IMR-90 (cell line): ENCODE measurements at regions not wholly inside any gene's neighbourhood (a gene's known extent, or its start where the extent isn't known, plus 50 kb on each side); places are given as distances from the start of the nearest gene placed in this dataset.
A peak's percentile ranks its signal among the peaks of the same experiment; 100 is the strongest.

Source experiments
- ATAC-seq: fragments of 200-7000 bp; cut with Tn5 transposase; 2 replicates; pipeline ENCODE4 v1.9.1; 2020; ENCODE audit warnings: low read depth, mild to moderate bottlenecking, moderate library complexity
- BruUV-seq: library from RNA; stranded (reverse); fragments of 400-500 nt; replicated peaks from 2 replicates; lab custom pipeline; 2021; lab: Mats Ljungman, UMichigan
- CTCF ChIA-PET: fragments of 300-600 bp; formaldehyde crosslinking; extraction: SDS; loops from one replicate; lab custom pipeline; 2021; ENCODE audit warnings: antibody characterized with exemption; lab: Yijun Ruan, JAX
- POLR2A ChIA-PET: fragments of 300-600 bp; sonication (Branson Sonifier 250); formaldehyde crosslinking; loops from one replicate; lab custom pipeline; 2022; ENCODE audit warnings: antibody characterized with exemption; ENCODE audit not compliant: unreplicated experiment; lab: Charles Lee
- DNase-seq: peaks from one replicate; pipeline ENCODE4 v3.0.0; 2013
- H2AFZ ChIP-seq: replicated peaks from 2 replicates; pipeline ENCODE3; 2013; ENCODE audit warnings: low read length, mild to moderate bottlenecking; ENCODE audit not compliant: poor library complexity
- H2AK5ac ChIP-seq: 2 replicates; pipeline ENCODE4 v1.6.1; 2013; ENCODE audit warnings: low read depth, low read length, inconsistent platforms
- H2AK9ac ChIP-seq: replicated peaks from 2 replicates; pipeline ENCODE3; 2013; ENCODE audit warnings: mild to moderate bottlenecking, low read depth, low read length, moderate library complexity; ENCODE audit not compliant: poor library complexity
- H2BK120ac ChIP-seq: 2 replicates; pipeline ENCODE4 v1.6.1; 2013; ENCODE audit warnings: low read depth, low read length, inconsistent platforms
- H2BK15ac ChIP-seq: 3 replicates; pipeline ENCODE4 v1.6.1; 2013; ENCODE audit warnings: low read depth, low read length, inconsistent platforms
- H2BK20ac ChIP-seq: 2 replicates; pipeline ENCODE4 v1.6.1; 2013; ENCODE audit warnings: low read depth, mild to moderate bottlenecking, inconsistent platforms, low read length, moderate library complexity
- H2BK5ac ChIP-seq: 2 replicates; pipeline ENCODE4 v1.6.1; 2013; ENCODE audit warnings: mild to moderate bottlenecking, low read depth, low read length, inconsistent platforms; ENCODE audit not compliant: poor library complexity, severe bottlenecking
- H3K14ac ChIP-seq: replicated peaks from 2 replicates; pipeline ENCODE4 v1.6.1; 2013; ENCODE audit warnings: low read depth, low read length, inconsistent platforms
- H3K18ac ChIP-seq: 2 replicates; pipeline ENCODE4 v1.6.1; 2013; ENCODE audit warnings: low read depth, low read length, control low read depth
- H3K23ac ChIP-seq: 2 replicates; pipeline ENCODE4 v1.6.1; 2013; ENCODE audit warnings: low read depth, low read length, inconsistent platforms
- H3K27ac ChIP-seq: 2 replicates; pipeline ENCODE4 v1.5.1; 2013; ENCODE audit warnings: mild to moderate bottlenecking, control low read depth, low read length; ENCODE audit not compliant: insufficient read depth
- H3K27me3 ChIP-seq: 2 replicates; pipeline ENCODE4 v1.6.1; 2013; ENCODE audit warnings: low read length; ENCODE audit not compliant: control insufficient read depth, insufficient read depth
- H3K36me3 ChIP-seq: 2 replicates; pipeline ENCODE4 v1.6.1; 2013; ENCODE audit warnings: low read length, mixed read lengths; ENCODE audit not compliant: control insufficient read depth, insufficient read depth
- H3K4ac ChIP-seq: 2 replicates; pipeline ENCODE4 v1.6.1; 2013; ENCODE audit warnings: low read depth, low read length, inconsistent platforms
- H3K4me1 ChIP-seq: 2 replicates; pipeline ENCODE4 v1.6.1; 2013; ENCODE audit warnings: low read length, mixed read lengths; ENCODE audit not compliant: control insufficient read depth, insufficient read depth
- H3K4me2 ChIP-seq: 2 replicates; pipeline ENCODE4 v1.6.1; 2013; ENCODE audit warnings: low read depth, mild to moderate bottlenecking, control low read depth, low read length, moderate library complexity
- H3K4me3 ChIP-seq: 2 replicates; pipeline ENCODE4 v1.5.1; 2013; ENCODE audit warnings: low read depth, mild to moderate bottlenecking, control low read depth, low read length, moderate library complexity; ENCODE audit not compliant: insufficient read depth
- H3K56ac ChIP-seq: 2 replicates; pipeline ENCODE4 v1.6.1; 2013; ENCODE audit warnings: low read length, inconsistent platforms; ENCODE audit not compliant: insufficient read depth; ENCODE audit errors: extremely low read depth
- H3K79me1 ChIP-seq, 2 experiments: 2 replicates each; pipeline ENCODE4 v1.6.1; 2013; ENCODE audit warnings: low read length in 2 of 2, inconsistent platforms in 1 of 2, low read depth in 1 of 2
- H3K9ac ChIP-seq: 2 replicates; pipeline ENCODE4 v1.6.1; 2013; ENCODE audit warnings: low read depth, low read length, control low read depth
- H3K9me1 ChIP-seq: 2 replicates; pipeline ENCODE4 v1.6.1; 2013; ENCODE audit warnings: low read length, inconsistent platforms; ENCODE audit not compliant: insufficient read depth
- H3K9me3 ChIP-seq: 2 replicates; pipeline ENCODE4 v1.6.1; 2013; ENCODE audit warnings: low read length; ENCODE audit not compliant: control insufficient read depth, insufficient read depth
- H4K20me1 ChIP-seq: 2 replicates; pipeline ENCODE4 v1.6.1; 2013; ENCODE audit warnings: low read length, inconsistent platforms; ENCODE audit not compliant: insufficient read depth
- H4K5ac ChIP-seq: 2 replicates; pipeline ENCODE4 v1.6.1; 2013; ENCODE audit warnings: mild to moderate bottlenecking, low read depth, low read length, control low read depth
- H4K8ac ChIP-seq, 2 experiments: 2 replicates each; pipeline ENCODE4 v1.6.1; 2013; ENCODE audit warnings: low read depth in 2 of 2, low read length in 2 of 2, control low read depth in 1 of 2, inconsistent platforms in 1 of 2
- H4K91ac ChIP-seq: 2 replicates; pipeline ENCODE4 v1.6.1; 2013; ENCODE audit warnings: low read depth, low read length, inconsistent platforms; ENCODE audit not compliant: insufficient read depth
- MAFK ChIP-seq: IDR thresholded peaks from 2 replicates; pipeline ENCODE4 v1.6.1; 2012; ENCODE audit warnings: low read depth, low read length, improper control_type of control experiment
- WGBS, 2 experiments: methylation state at CpG; one replicate each; pipeline versions ENCODE4 v1.1.5 to v1.1.7; 2013; ENCODE audit warnings: missing lambda C conversion rate in 2 of 2; ENCODE audit not compliant: insufficient read length in 1 of 2; ENCODE audit errors: extremely low coverage in 2 of 2; 5-methylcytosine and 5-hydroxymethylcytosine counted together
- dilution Hi-C: fragments of 300-500 bp; cut with HindIII; formaldehyde crosslinking; loops from one replicate; pipeline ENCODE4 v1.14.3; 2018; ENCODE audit warnings: low sequenced_read_pairs; ENCODE audit not compliant: unreplicated experiment
- in situ Hi-C: fragments of 300-500 bp; cut with MboI; formaldehyde crosslinking; loops from 3 replicates; pipeline ENCODE4 v1.14.3; 2019; ENCODE audit warnings: low sequenced_read_pairs, inconsistent platforms, mixed read lengths
- intact Hi-C: fragments of 100-400 bp; cut with micrococcal nuclease; formaldehyde crosslinking; loops from 2 replicates; pipeline ENCODE4 v1.10.0; 2022
- TF ChIP-seq, protein P1 (sequence below): fragments of 150-350 bp; IDR thresholded peaks from 2 replicates; pipeline ENCODE4 v1.6.1; 2017; ENCODE audit warnings: mild to moderate bottlenecking, antibody characterized with exemption, low read length, low read depth

DNA sequence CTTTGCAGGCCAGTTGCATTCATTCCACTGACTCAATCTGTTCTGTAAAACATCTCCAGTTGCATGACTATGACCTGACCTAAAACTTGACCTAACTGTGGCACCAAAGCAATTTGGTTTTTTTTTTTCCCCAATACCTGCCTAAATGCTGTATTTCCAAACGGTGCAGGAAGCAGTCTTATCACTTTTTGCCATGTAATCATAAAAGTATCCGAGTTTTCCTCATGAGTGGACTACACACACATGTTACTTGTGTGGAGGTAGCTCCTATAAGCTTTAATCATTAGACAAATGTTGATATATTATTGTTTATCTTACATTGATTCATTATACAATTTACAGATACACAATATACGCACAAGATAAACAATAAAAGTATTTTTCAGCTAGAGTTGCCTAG lies 373.7 kb downstream of the BTBD3 start:
- Histone ChIP-seq H3K56ac (no peak overlapping the region), H2BK120ac (no peak overlapping the region)
- intact Hi-C loops: no loop called here

More for the DNA sequence above, 373.7 kb downstream of the BTBD3 start:
- Histone ChIP-seq H2AK9ac (no peak overlapping the region), H3K9me3 (peaks cover 6% of the 10 kb centered on the region), H2BK20ac (no peak overlapping the region), H3K27ac (no peak overlapping the region), H4K5ac (no peak overlapping the region), H3K4me1 (no peaks in the 10 kb centered on the region), H3K18ac (no peak overlapping the region), H3K9ac (no peak overlapping the region), H3K23ac (no peak overlapping the region), H3K79me1 (no peaks in the 10 kb centered on the region), H3K4ac (no peak overlapping the region), H3K4me2 (no peak overlapping the region), H2BK15ac (no peak overlapping the region), H3K14ac (no peak overlapping the region), H2BK5ac (no peak overlapping the region), H2AK5ac (no peak overlapping the region), H3K27me3 (no peaks in the 10 kb centered on the region), H3K9me1 (no peaks in the 10 kb centered on the region), H2AFZ (no peak overlapping the region), H3K36me3 (no peaks in the 10 kb centered on the region), H4K91ac (no peak overlapping the region), H3K4me3 (no peak overlapping the region), H4K20me1 (no peaks in the 10 kb centered on the region), H4K8ac (no peak overlapping the region)
- CTCF ChIA-PET: no interaction called here
- no TSS peak for BruUV-seq
- ATAC-seq (no peak), DNase-seq (no peak)
- in situ Hi-C loops: no loop called here
- POLR2A ChIA-PET: no interaction called here
- no CpG with 5 or more reads among the region's 3 CpGs for WGBS, 2 experiments
- 0 out of 2 replicates have a peak, but pooled peaks have one; percentile 5 for TF ChIP-seq MAFK
- TF ChIP-seq, protein P1, sequence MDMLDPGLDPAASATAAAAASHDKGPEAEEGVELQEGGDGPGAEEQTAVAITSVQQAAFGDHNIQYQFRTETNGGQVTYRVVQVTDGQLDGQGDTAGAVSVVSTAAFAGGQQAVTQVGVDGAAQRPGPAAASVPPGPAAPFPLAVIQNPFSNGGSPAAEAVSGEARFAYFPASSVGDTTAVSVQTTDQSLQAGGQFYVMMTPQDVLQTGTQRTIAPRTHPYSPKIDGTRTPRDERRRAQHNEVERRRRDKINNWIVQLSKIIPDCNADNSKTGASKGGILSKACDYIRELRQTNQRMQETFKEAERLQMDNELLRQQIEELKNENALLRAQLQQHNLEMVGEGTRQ: no peak
- dilution Hi-C loops: no loop called here
